ENCODE measurements at regions not wholly inside any gene's neighbourhood (a gene's known extent, or its start where the extent isn't known, plus 50 kb on each side); places are given as distances from the start of the nearest gene placed in this dataset.

GRCh38 chr3:132838477-132838876, 116.3 kb upstream of the NPHP3 start:
- TF ChIP-seq CTCF (IDR thresholded peaks at IDR 0.05) (no peak), EP300 (IDR thresholded peaks at IDR 0.05; ENCODE audit: low read depth) (no peak), POLR2A (IDR thresholded peaks at IDR 0.05) (no peak)

All from transverse colon (tissue), 3 donors.